ENCODE measurements at regions not wholly inside any gene's neighbourhood (a gene's known extent, or its start where the extent isn't known, plus 50 kb on each side); places are given as distances from the start of the nearest gene placed in this dataset.

DNA sequence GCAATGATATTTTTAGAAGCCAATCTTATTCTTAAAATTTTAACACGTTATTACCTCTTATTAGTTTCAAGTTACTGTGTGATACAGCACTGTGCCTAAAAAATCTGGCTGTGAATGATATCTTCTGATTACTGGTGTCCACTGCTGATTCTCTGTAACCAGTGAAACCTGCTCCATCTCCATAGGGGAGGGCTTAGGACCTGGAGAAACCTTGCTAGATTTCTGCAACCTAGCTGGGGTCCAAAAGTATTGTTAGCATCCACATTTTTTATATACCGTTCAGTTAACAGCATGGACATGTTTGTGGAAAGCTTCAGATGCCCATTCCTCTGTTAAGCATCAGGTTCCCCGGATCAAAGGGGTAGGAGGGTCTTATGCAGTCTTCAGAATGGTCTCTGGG lies 193.9 kb upstream of the TOPAZ1 start:
- Histone ChIP-seq H3K9me3 (ENCODE audit: low read length) (no peaks in the 10 kb centered on the region), H2AFZ (ENCODE audit: low read depth, low read length) (no peak overlapping the region), H3K36me3 (ENCODE audit: insufficient read depth, low read length) (no peaks in the 10 kb centered on the region), H4K20me1 (ENCODE audit: insufficient read depth) (no peaks in the 10 kb centered on the region), H3K4me3 (ENCODE audit: low read length) (no peak overlapping the region), H3K27ac (ENCODE audit: low read length) (no peak overlapping the region), H3K9me2 (ENCODE audit: insufficient read depth, low read length) (no peaks in the 10 kb centered on the region), H3F3A (ENCODE audit: insufficient read depth, low read length, poor library complexity, severe bottlenecking) (no peaks in the 10 kb centered on the region), H3K27me3 (ENCODE audit: insufficient read depth, low read depth, low read length) (no peaks in the 10 kb centered on the region), H3K79me2 (replicated peaks; ENCODE audit: insufficient read depth, low read length) (no peaks in the 10 kb centered on the region), H3K9ac (ENCODE audit: low read length) (no peak overlapping the region), H3K4me2 (ENCODE audit: low read length) (no peak overlapping the region)
- TF ChIP-seq POLR2AphosphoS5 (IDR thresholded peaks at IDR 0.05) (no peak), EZH2 (IDR thresholded peaks at IDR 0.05; ENCODE audit: borderline replicate concordance, insufficient read depth, low read length, poor library complexity, severe bottlenecking) (no peak), TAF1 (IDR thresholded peaks at IDR 0.05; ENCODE audit: low read depth) (no peak)

DNA sequence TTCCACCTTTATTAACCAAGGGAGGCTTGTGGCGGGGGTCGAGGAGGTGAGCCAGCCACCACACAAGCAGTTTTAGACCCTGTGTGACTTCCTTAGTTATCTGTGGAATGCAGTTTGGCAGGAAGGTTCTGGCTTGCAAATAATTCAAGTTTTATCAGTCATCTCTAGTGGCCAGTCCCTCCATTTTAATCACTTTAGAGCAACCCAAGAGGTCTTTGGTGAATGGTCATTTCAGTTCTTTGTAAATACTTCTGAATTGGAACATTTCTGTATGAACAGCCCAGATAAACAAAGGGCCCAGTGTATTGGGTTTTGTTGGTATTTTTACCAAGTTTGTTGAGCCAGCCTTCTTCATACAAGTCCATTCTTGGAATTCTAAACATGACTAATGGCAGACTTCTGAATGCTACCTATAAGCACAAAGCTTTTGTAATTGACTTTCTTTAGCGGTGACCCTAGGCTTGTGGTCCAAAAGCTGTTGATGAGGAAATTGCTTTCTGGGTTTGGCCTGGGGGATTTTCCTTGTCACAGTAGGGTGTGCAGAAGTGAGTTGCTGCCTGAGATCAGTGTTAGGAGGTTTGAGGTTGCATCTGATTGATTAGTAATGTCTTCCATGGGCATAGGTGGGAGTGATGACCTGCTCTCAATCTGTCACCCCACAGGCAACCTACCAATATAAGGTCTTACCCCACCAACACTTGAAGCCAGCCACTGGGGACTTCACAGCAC lies 193.3 kb upstream of the TOPAZ1 start:
- Histone ChIP-seq H3K27me3 (ENCODE audit: insufficient read depth, low read depth, low read length) (no peaks in the 10 kb centered on the region), H3K9ac (ENCODE audit: low read length) (no peak overlapping the region), H3K9me2 (ENCODE audit: insufficient read depth, low read length) (no peaks in the 10 kb centered on the region), H3K79me2 (replicated peaks; ENCODE audit: insufficient read depth, low read length) (no peaks in the 10 kb centered on the region), H3K9me3 (ENCODE audit: low read length) (no peaks in the 10 kb centered on the region), H3K4me3 (ENCODE audit: low read length) (no peak overlapping the region), H3K4me2 (ENCODE audit: low read length) (no peak overlapping the region), H3F3A (ENCODE audit: insufficient read depth, low read length, poor library complexity, severe bottlenecking) (no peaks in the 10 kb centered on the region), H2AFZ (ENCODE audit: low read depth, low read length) (no peak overlapping the region), H3K27ac (ENCODE audit: low read length) (no peak overlapping the region), H4K20me1 (ENCODE audit: insufficient read depth) (no peaks in the 10 kb centered on the region), H3K36me3 (ENCODE audit: insufficient read depth, low read length) (no peaks in the 10 kb centered on the region)
- TF ChIP-seq TAF1 (IDR thresholded peaks at IDR 0.05; ENCODE audit: low read depth): no peak
- TF ChIP-seq, protein P1, sequence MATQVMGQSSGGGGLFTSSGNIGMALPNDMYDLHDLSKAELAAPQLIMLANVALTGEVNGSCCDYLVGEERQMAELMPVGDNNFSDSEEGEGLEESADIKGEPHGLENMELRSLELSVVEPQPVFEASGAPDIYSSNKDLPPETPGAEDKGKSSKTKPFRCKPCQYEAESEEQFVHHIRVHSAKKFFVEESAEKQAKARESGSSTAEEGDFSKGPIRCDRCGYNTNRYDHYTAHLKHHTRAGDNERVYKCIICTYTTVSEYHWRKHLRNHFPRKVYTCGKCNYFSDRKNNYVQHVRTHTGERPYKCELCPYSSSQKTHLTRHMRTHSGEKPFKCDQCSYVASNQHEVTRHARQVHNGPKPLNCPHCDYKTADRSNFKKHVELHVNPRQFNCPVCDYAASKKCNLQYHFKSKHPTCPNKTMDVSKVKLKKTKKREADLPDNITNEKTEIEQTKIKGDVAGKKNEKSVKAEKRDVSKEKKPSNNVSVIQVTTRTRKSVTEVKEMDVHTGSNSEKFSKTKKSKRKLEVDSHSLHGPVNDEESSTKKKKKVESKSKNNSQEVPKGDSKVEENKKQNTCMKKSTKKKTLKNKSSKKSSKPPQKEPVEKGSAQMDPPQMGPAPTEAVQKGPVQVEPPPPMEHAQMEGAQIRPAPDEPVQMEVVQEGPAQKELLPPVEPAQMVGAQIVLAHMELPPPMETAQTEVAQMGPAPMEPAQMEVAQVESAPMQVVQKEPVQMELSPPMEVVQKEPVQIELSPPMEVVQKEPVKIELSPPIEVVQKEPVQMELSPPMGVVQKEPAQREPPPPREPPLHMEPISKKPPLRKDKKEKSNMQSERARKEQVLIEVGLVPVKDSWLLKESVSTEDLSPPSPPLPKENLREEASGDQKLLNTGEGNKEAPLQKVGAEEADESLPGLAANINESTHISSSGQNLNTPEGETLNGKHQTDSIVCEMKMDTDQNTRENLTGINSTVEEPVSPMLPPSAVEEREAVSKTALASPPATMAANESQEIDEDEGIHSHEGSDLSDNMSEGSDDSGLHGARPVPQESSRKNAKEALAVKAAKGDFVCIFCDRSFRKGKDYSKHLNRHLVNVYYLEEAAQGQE (IDR thresholded peaks at IDR 0.05; ENCODE audit: borderline replicate concordance): no peak
- TF ChIP-seq RAD21 (conservative IDR thresholded peaks at IDR 0.05): no peak
- TF ChIP-seq, protein P2, sequence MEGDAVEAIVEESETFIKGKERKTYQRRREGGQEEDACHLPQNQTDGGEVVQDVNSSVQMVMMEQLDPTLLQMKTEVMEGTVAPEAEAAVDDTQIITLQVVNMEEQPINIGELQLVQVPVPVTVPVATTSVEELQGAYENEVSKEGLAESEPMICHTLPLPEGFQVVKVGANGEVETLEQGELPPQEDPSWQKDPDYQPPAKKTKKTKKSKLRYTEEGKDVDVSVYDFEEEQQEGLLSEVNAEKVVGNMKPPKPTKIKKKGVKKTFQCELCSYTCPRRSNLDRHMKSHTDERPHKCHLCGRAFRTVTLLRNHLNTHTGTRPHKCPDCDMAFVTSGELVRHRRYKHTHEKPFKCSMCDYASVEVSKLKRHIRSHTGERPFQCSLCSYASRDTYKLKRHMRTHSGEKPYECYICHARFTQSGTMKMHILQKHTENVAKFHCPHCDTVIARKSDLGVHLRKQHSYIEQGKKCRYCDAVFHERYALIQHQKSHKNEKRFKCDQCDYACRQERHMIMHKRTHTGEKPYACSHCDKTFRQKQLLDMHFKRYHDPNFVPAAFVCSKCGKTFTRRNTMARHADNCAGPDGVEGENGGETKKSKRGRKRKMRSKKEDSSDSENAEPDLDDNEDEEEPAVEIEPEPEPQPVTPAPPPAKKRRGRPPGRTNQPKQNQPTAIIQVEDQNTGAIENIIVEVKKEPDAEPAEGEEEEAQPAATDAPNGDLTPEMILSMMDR (IDR thresholded peaks at IDR 0.05; ENCODE audit: poor library complexity, severe bottlenecking): no peak
- no peak for TF ChIP-seq MXI1 (conservative IDR thresholded peaks at IDR 0.05; ENCODE audit: poor library complexity, severe bottlenecking)
- no peak for TF ChIP-seq EZH2 (IDR thresholded peaks at IDR 0.05; ENCODE audit: borderline replicate concordance, insufficient read depth, low read length, poor library complexity, severe bottlenecking)
- TF ChIP-seq SMC3 (conservative IDR thresholded peaks at IDR 0.05; ENCODE audit: poor library complexity): no peak
- no peak for TF ChIP-seq EP300 (conservative IDR thresholded peaks at IDR 0.05; ENCODE audit: poor library complexity, severe bottlenecking)
- no peak for TF ChIP-seq POLR2AphosphoS5 (IDR thresholded peaks at IDR 0.05)

Measured in neural cell (in vitro differentiated cells).